ENCODE measurements at regions not wholly inside any gene's neighbourhood (a gene's known extent, or its start where the extent isn't known, plus 50 kb on each side); places are given as distances from the start of the nearest gene placed in this dataset.
"Not testable (repeated sequence)": the region's sequence is repeated elsewhere in the genome, so short reads cannot be mapped to it uniquely, and the experiment has no call there.

GRCh38 chr16:66265048-66265415, 101.5 kb upstream of the CDH5 start:
- FAIRE-seq = no peak

GRCh38 chr16:66264311-66265047, 102.0 kb upstream of the CDH5 start:
- no peak for FAIRE-seq

DNA sequence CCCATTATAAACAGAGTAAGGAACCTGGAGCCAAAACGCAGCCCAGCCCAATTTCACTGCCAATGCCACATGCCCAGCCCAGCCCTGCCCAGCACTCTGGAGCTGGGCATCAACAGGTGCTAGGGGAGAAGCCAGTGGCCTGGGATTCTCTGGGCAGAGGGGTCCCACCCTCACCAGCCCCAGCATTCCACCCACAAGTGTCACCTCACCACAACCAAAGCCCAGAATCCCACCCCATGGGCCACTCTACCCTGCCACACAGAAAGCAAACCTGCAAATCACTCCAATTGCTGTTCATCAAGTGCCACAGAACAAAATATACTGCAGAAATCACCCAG, 102.5 kb upstream of the CDH5 start:
- FAIRE-seq = no peak

- no peak for FAIRE-seq
Measured at GRCh38 chr16:66263168-66263972, 103.1 kb upstream of the CDH5 start.

DNA sequence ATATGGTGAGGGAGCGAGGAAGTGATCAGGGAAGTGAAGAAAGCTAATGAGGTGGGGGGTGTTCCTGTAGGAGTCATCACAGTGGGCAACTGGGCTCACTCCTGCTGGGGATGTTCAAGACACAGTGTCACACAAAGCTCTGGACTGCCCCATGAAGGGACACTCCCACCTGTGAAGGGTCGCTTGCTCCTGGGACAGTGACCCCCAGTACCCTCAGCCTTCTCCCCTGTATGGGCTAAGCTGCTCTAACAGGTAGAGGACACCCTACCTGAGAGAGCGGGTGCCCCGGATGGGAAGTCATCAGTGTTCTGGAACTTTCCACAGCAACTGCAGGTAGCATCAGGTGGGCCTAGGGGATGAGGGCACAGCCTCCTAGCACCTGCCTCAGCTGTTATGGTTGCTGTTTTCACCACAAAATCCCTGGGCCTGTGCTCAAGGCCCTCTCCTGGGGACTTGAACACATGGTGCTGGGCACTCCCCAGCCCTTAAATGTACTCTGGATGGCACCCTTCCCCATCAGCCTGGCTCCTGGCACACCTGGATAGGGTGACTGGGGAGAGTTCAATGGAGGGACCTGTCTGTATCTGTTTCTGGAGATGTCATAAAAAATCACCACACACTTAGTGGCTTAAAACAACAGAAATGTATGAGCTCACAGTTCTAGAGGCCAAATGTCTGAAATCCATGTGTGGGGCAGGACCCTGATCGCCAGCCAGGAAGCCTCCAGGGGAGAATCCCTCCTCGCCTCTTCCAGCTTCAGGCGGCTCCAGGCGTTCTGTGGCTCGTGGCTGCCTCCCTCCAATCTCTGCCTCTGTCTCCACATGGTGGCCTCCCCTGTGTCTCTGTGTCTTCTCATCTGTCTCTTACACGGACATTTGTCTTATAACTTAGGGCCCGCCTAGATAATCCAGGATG, 104.0 kb upstream of the CDH5 start:
- FAIRE-seq = no peak

- FAIRE-seq = no peak
Measured at GRCh38 chr16:66261826-66262225, 104.7 kb upstream of the CDH5 start.

GRCh38 chr16:66260522-66261254, 105.8 kb upstream of the CDH5 start:
- FAIRE-seq = no peak

DNA sequence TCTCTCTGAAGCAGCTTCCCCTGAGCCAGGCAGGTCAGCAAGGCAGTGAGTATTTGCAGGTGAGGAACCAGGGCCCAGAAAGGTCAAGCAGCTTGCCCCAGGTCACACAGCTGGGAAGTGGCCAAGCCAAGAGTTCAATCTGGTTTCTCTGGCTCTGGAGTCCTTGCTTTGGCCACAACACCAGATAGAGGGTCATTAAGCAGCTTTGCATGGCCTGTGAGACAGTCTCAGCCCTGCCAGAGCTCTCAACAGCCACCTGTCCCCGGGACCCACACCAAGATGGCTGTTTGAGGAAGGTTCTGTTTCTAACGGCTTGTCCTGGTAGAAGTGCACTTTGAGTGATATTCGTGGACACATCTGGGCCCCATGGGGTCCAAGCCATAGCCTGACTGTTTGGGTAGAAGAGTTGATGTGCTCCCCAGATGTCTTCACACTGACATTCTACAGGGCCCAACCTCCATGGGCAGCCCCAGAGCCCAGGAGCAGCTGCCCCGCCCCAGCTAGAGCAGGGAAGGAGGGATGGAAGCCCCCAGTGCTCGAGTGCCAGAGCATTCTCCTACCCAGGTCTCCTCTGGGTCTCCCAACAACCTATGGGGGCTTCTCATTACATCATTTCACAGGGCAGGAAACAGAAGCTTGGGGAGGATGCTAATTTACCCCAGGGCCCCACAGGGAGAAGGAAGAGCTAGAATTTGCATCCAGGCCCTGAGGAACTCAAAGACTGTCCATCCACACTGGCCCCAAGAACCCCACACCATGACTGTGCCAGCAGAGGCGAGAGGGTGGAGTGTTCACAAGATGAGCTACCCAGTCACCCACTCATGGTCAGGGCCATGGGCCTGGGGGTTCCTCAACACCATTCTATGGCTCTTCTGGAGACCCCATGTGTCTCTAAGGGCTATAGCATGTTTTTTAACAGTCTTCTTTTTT, 107.3 kb upstream of the CDH5 start:
- no peak for FAIRE-seq

GRCh38 chr16:66256919-66257318, 109.6 kb upstream of the CDH5 start:
- FAIRE-seq = no peak

- no peak for FAIRE-seq
Measured at GRCh38 chr16:66255647-66256046, 110.8 kb upstream of the CDH5 start.

DNA sequence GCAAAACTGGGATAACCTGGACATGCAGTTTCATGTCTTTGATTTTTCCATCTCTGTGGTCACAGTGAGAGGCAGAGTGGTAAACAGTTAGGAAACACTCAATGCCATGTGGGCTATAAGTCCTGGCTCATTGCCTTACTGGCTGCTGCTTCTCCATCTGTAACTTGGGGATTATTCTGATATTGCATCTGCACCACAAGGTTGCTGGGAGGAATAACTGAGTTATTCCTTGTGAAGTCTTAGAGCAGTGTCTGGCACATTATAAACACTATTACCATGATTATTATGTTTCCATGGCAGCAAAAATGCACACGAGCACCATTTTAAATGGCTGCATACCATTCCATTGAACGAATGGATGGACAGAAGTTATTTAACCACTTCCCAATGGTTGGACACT, 111.7 kb upstream of the CDH5 start:
- FAIRE-seq = no peak

- no peak for FAIRE-seq
Measured at GRCh38 chr16:66254106-66254505, 112.4 kb upstream of the CDH5 start.

DNA sequence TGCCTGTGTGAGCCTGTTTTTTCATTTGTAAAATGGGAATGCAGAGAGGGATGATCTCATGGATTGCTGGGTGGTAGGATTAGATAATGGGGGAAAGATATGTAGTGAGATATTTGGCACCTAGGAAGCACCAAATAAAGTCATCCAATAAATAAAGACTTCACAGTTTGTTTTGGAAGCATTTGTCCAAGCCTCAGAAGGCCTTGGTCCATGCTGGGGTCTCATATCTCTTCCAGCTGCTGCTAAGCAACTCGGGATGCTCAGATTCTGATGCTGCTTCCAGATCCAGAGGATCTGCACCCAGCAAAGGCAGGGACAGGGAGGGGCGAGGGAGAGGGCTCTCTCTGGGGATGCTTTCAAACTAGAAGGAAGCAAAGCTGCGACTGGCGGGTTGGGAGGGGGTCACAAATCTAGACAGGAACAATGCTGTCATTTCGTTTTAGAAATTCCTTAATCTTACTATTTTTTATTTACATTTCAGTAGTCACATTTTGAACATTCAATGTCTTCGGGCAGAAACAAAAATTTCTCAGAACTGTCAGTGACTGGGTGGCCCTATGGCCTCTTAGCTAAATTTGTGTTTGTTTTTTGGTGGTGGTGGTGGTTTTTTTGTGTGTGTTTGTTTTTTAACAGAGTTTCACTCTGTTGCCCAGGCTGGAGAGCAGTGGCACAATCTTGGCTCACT, 114.9 kb upstream of the CDH5 start:
- FAIRE-seq = no peak

GRCh38 chr16:66250686-66251431, 115.6 kb upstream of the CDH5 start:
- no peak for FAIRE-seq

DNA sequence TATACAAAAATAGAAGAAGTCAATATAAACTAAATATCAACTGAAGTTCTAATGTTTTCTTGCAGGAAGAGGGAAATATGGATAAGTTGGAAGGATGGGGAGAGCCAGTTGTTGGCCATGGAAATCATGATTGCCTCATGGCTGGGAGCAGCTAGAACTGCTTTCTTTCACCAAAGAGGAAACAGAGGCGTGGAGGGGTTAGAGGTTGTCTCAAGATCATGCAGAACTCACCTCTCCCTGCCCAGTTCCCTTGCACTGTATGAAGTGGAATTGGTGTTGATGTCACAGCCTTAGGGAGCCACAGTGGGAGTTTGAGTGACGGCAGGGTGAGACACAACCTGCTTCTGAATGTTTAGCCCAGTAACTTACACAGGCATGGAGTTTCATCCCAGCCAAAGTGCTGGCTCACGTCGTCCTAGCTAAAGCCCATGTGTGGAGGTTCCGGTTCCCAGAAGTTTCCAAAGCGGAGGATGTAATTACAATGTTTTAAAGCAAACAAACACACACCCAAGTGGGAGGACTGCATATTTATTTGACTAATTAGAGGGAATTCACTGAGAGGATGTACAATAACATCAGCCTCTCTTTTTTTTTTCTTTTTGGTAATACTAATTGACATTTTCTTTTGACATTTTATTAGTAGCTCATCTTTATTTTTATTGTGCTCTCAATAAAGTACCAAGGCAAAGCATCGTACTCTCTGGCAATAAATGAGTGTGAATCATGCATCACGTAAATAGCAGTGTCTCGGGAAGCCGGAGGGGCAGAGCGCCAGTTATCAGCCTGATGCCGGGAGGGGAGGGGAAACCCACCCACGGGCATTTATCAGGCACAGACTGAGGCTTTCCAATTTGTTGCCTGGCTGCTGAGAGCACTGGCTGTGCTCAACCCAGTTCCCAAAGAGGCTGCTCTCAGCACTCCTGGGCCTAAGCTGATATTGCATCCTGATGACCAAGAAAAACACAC, 118.7 kb upstream of the CDH5 start:
- FAIRE-seq = no peak

DNA sequence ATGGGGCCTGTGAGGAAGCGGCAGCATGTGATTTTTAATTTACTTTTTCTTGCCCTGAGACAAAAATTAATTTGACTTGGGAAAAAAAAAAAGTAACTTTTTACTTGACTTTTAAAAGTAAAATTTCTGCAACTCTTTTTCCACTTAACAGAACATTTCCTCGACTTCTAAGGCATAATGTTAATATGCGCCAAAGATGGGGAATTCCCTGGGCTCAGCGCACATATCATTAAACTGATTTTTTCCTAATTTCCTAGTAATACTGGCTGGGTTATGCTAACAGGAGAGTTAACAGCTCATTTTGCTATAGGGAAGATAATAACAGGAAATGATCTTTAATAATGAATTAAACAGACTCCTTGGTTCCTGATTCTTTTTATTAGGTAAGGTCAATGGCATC, 120.6 kb upstream of the CDH5 start:
- no peak for FAIRE-seq

DNA sequence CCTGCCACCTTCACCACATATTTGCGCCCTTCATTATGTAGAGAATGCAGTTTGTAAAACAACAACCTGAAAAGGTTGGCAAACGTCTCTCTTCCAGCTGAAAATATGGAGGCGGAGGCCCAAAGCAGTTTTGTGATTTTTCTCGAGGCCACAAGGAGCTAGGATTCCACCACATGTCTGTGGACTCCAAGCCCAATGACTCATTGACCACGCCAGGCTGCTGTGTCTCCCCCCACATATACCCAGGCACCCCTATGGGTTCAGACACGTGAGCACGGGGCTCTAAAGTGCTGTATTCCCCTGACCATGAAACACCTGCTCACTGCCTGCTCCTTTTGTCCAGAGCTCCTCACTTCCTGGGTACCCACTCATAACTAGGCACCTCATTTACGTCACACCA, 121.4 kb upstream of the CDH5 start:
- no peak for FAIRE-seq

- no peak for FAIRE-seq
Measured at GRCh38 chr16:66242672-66243071, 123.8 kb upstream of the CDH5 start.

- not testable (repeated sequence) for FAIRE-seq
Measured at GRCh38 chr16:66242206-66242605, 124.3 kb upstream of the CDH5 start.

Data from G401.6 (cell line).